Lung (tissue), 11 donors: ENCODE measurements at regions not wholly inside any gene's neighbourhood (a gene's known extent, or its start where the extent isn't known, plus 50 kb on each side); places are given as distances from the start of the nearest gene placed in this dataset.

Source experiments
- ATAC-seq: fragments of 200-7000 bp; cut with Tn5 transposase; one replicate; pipeline ENCODE4 v1.9.1; 2020; ENCODE audit warnings: moderate number of reproducible peaks; ENCODE audit not compliant: insufficient read depth, low FRiP score
- DNase-seq, 3 donors: peaks; one replicate each; pipeline ENCODE4 v3.0.0-alpha.2; 2013 to 2017
- H3K27ac ChIP-seq, 2 donors: one replicate each; pipeline ENCODE4 v1.5.1; 2013; ENCODE audit warnings: mild to moderate bottlenecking in 2 of 2, moderate library complexity in 2 of 2, control low read depth in 1 of 2, inconsistent platforms in 1 of 2, low read depth in 1 of 2, low read length in 1 of 2
- H3K27me3 ChIP-seq, 3 donors: one replicate each; pipeline ENCODE4 v1.5.1; 2013; ENCODE audit warnings: low read length in 2 of 3; ENCODE audit not compliant: control insufficient read depth in 3 of 3, insufficient read depth in 3 of 3
- H3K36me3 ChIP-seq, 4 donors: one replicate each; pipeline ENCODE4 v1.5.1; 2013; ENCODE audit warnings: low read length in 4 of 4, mild to moderate bottlenecking in 1 of 4, moderate library complexity in 1 of 4; ENCODE audit not compliant: control insufficient read depth in 4 of 4, insufficient read depth in 4 of 4
- H3K4me1 ChIP-seq, 5 donors: one replicate each; pipeline ENCODE4 v1.5.1; 2013; ENCODE audit warnings: low read length in 5 of 5, mild to moderate bottlenecking in 2 of 5, moderate library complexity in 1 of 5; ENCODE audit not compliant: control insufficient read depth in 5 of 5, insufficient read depth in 5 of 5
- H3K4me3 ChIP-seq: one replicate; pipeline ENCODE4 v1.5.1; 2013; ENCODE audit warnings: mild to moderate bottlenecking, control low read depth, moderate library complexity
- H3K9ac ChIP-seq, 2 donors: one replicate each; pipeline ENCODE4 v1.5.1; 2013; ENCODE audit warnings: low read length in 2 of 2, control low read depth in 1 of 2; ENCODE audit not compliant: insufficient read depth in 1 of 2
- H3K9me3 ChIP-seq, 4 donors: one replicate each; pipeline ENCODE4 v1.5.1; 2013; ENCODE audit warnings: low read length in 3 of 4, mild to moderate bottlenecking in 1 of 4, moderate library complexity in 1 of 4; ENCODE audit not compliant: control insufficient read depth in 4 of 4, insufficient read depth in 3 of 4
- WGBS, 2 donors: extraction: QIAGEN DNeasy Blood & Tissue Kit; methylation state at CpG; one replicate each; pipeline ENCODE4 v1.1.7; 2013; 5-methylcytosine and 5-hydroxymethylcytosine counted together
- TF ChIP-seq, protein P1 (sequence below): IDR thresholded peaks from 2 replicates; pipeline ENCODE4 v1.5.1; 2012; ENCODE audit warnings: mild to moderate bottlenecking; ENCODE audit errors: control extremely low read depth, extremely low read depth
- donor health status: control.
- donor health status: control.
- donor health status: Bipolar disorder and iron deficiency.
- donor health status: healthy.
- donor health status: DM: yes; HTN: yes; CAD: no.

DNA sequence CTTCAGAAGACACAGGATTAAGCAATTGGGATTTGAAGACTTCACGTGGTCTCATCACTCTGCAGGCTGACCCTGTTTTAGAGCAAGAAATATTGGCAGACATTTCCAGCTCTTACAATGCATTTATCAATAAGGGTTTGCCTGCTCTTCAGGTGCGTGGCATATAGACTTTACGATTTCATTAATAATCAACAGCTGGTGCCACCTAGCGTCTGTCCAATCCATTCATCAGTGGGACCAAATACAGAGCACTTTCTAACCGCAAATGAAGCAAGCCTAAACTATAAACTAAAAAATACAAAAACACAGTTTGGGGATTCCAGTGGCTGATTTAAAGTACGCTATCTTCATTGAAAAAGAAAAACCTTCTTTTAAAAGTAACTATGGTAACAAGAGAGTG is 125.4 kb upstream of the DMD start:
- Histone ChIP-seq H3K4me1 (no peaks in the 10 kb centered on the region), H3K9ac (no peak overlapping the region), H3K4me3 (no peak overlapping the region), H3K9me3 (no peaks in the 10 kb centered on the region), H3K36me3 (no peaks in the 10 kb centered on the region), H3K27ac (no peak overlapping the region), H3K27me3 (peaks cover 0 to 9% (median 6%) of the 10 kb centered on the region in 3 donors)
- TF ChIP-seq, protein P1, sequence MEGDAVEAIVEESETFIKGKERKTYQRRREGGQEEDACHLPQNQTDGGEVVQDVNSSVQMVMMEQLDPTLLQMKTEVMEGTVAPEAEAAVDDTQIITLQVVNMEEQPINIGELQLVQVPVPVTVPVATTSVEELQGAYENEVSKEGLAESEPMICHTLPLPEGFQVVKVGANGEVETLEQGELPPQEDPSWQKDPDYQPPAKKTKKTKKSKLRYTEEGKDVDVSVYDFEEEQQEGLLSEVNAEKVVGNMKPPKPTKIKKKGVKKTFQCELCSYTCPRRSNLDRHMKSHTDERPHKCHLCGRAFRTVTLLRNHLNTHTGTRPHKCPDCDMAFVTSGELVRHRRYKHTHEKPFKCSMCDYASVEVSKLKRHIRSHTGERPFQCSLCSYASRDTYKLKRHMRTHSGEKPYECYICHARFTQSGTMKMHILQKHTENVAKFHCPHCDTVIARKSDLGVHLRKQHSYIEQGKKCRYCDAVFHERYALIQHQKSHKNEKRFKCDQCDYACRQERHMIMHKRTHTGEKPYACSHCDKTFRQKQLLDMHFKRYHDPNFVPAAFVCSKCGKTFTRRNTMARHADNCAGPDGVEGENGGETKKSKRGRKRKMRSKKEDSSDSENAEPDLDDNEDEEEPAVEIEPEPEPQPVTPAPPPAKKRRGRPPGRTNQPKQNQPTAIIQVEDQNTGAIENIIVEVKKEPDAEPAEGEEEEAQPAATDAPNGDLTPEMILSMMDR, result no peak
- 17 to 30% methylated on average over 6 of the region's 6 CpGs for WGBS, 2 donors
- DNase-seq (peak in 2 of 3 donors; percentile 21 to 36), ATAC-seq (no peak)

DNA sequence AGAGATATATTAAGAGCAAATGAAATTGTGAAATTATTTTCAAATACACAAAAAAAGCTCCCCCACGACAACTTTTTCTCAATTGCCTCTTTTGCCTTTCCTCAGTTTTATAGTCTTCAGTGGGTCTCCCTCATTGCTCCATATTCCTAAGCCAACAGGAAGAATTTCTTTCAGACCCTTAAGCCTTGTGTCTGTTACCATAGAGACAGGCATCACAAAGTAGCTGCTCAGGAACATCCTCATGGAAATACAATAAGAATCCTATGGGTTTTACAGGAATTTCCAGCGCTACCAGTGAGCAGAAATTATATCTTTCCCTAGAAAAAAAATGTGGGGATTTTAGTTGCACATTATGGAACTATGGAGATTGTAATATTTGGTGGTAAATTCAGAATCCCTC is 121.9 kb upstream of the DMD start:
- H3K27ac ChIP-seq, result no peak overlapping the region
- H3K4me1 ChIP-seq, result no peaks in the 10 kb centered on the region
- TF ChIP-seq, protein P1, result no peak
- ATAC-seq (no peak), DNase-seq (no peak)
- H3K27me3 ChIP-seq, result peaks cover 0 to 6% (median 6%) of the 10 kb centered on the region in 3 donors
- 58 to 81% methylated on average over 2 of the region's 2 CpGs for WGBS, 2 donors
- no peaks in the 10 kb centered on the region for H3K36me3 ChIP-seq
- H3K4me3 ChIP-seq, result no peak overlapping the region
- H3K9me3 ChIP-seq, result no peaks in the 10 kb centered on the region
- H3K9ac ChIP-seq, result no peak overlapping the region

DNA sequence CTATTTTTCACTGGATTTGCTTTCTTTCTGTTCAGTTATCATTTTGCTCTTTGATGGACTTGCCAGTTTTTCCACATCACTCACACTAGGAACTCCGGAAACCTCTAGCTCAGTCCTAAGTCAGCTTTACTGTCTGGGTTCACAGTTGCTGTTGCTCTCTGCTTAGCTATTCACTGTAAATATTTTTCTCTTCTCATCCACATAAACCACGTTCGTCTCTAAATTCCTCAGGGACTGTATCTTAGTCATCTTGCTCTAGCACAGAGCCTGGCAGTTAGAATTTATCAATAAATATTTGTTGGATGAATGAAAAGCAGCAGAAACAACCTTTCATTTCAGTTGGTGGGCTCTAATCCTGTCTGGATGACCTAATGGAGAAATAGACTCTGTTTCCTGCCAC is 119.4 kb upstream of the DMD start:
- Histone ChIP-seq H3K36me3 (no peaks in the 10 kb centered on the region), H3K9me3 (no peaks in the 10 kb centered on the region), H3K27ac (no peak overlapping the region), H3K4me1 (no peaks in the 10 kb centered on the region), H3K27me3 (peaks cover 0 to 8% (median 4%) of the 10 kb centered on the region in 3 donors), H3K9ac (no peak overlapping the region), H3K4me3 (no peak overlapping the region)
- ATAC-seq (no peak), DNase-seq (no peak)
- TF ChIP-seq, protein P1, result no peak
- WGBS, 2 donors, result 60 to 79% methylated on average over 3 of the region's 3 CpGs

DNA sequence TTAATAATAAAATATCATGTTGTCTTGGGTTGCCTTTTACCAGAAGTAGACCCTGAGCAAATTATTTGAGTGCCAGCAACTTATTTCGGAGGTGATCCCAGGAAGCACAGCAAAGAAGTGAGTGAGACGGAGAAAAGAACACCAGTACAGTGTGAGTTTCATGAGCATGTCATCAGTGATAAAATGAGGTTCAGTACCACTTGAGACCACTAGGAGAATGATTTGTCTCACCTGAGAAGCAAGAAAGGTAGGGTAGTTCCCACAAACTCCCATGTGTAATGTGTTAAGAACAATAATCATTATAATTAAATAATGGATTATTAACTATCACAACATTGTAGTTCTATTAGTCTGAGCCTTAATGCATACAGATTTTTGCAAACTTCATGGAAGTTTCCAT is 112.8 kb upstream of the DMD start:
- no peak overlapping the region for H3K4me3 ChIP-seq
- no peaks in the 10 kb centered on the region for H3K9me3 ChIP-seq
- TF ChIP-seq, protein P1, result no peak
- no peak for ATAC-seq
- H3K27me3 ChIP-seq, result peaks cover 0 to 5% (median 0%) of the 10 kb centered on the region in 3 donors
- no peak overlapping the region for H3K27ac ChIP-seq
- no peak overlapping the region for H3K9ac ChIP-seq
- 77 to 91% methylated on average over 2 of the region's 2 CpGs for WGBS, 2 donors
- no peaks in the 10 kb centered on the region for H3K36me3 ChIP-seq
- DNase-seq, result no peak
- H3K4me1 ChIP-seq, result no peaks in the 10 kb centered on the region
